K562 (cell line): ENCODE measurements at regions not wholly inside any gene's neighbourhood (a gene's known extent, or its start where the extent isn't known, plus 50 kb on each side); places are given as distances from the start of the nearest gene placed in this dataset.

Experiments
- GTF2A2 ChIP-seq: IDR thresholded peaks from 2 replicates; pipeline ENCODE4 v1.6.1; 2016; ENCODE audit warnings: mild to moderate bottlenecking, missing genetic modification characterization, missing compliant biosample characterization
- KLF13 ChIP-seq: fragments of 450-650 bp; IDR thresholded peaks from 2 replicates; pipeline ENCODE4 v1.6.1; 2016; ENCODE audit warnings: missing genetic modification characterization, low read depth, mild to moderate bottlenecking, missing compliant biosample characterization, moderate library complexity, borderline replicate concordance
- MYC ChIP-seq, 2 experiments: fragments of 250-450 bp in 1 of 2; sonication (Bioruptor Pico) in 1 of 2; IDR thresholded peaks; 2 replicates each; pipeline versions ENCODE4 v1.5.1 to v1.6.1; 2012 to 2021; ENCODE audit warnings: low read depth in 2 of 2, borderline replicate concordance in 1 of 2, improper control_type of control experiment in 1 of 2, low read length in 1 of 2, mild to moderate bottlenecking in 1 of 2, moderate library complexity in 1 of 2
- TF ChIP-seq, protein P1 (sequence below): fragments of 250-450 bp; sonication (Bioruptor Pico); IDR thresholded peaks from 2 replicates; pipeline ENCODE4 v1.4.0; 2020

DNA sequence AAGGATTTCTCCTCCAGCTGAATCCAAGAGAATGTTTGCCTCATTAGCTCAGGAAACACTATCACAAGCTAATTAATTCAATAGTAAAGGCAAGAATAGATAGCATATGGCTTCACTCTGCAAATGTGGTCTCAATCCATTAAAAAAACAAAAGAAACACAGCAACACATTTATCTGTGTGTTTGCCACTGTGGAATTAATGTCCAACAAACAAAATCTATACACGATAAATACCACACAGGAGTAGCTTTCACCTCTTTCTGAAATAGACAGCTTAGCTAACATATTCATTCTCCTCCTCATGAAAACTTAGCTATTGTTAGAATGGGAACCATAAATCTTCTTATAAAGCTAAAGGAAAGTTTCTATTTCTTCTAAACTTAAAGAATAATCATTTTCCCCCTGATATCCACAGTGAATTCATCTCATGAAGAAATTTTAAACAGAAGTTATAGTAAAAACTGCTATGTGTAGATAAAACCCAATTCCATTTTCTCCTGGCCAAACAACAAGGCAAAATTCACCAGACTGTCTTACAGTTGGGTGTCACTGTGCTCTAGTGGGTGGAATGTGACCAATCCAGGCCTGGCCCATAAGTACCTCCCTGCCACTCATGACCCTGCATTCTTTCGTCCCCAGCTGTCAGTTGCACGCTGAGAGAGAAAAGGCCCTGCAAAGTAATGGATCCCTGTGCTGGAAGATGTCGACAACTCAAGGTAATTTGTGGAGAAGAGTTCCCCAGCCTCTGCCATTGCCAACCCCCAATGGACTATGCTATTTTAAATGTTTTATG is 92.9 kb upstream of the NRSN1 start (continued):
- no peak for TF ChIP-seq MYC (IDR thresholded peaks at IDR 0.05; ENCODE audit: low read depth, low read length)
- TF ChIP-seq MYC (CRISPR knock-in tag; IDR thresholded peaks at IDR 0.05; ENCODE audit: borderline replicate concordance, low read depth) = no peak
- no peak for TF ChIP-seq GTF2A2
- no peak for TF ChIP-seq KLF13 (tag)
- TF ChIP-seq, protein P1, sequence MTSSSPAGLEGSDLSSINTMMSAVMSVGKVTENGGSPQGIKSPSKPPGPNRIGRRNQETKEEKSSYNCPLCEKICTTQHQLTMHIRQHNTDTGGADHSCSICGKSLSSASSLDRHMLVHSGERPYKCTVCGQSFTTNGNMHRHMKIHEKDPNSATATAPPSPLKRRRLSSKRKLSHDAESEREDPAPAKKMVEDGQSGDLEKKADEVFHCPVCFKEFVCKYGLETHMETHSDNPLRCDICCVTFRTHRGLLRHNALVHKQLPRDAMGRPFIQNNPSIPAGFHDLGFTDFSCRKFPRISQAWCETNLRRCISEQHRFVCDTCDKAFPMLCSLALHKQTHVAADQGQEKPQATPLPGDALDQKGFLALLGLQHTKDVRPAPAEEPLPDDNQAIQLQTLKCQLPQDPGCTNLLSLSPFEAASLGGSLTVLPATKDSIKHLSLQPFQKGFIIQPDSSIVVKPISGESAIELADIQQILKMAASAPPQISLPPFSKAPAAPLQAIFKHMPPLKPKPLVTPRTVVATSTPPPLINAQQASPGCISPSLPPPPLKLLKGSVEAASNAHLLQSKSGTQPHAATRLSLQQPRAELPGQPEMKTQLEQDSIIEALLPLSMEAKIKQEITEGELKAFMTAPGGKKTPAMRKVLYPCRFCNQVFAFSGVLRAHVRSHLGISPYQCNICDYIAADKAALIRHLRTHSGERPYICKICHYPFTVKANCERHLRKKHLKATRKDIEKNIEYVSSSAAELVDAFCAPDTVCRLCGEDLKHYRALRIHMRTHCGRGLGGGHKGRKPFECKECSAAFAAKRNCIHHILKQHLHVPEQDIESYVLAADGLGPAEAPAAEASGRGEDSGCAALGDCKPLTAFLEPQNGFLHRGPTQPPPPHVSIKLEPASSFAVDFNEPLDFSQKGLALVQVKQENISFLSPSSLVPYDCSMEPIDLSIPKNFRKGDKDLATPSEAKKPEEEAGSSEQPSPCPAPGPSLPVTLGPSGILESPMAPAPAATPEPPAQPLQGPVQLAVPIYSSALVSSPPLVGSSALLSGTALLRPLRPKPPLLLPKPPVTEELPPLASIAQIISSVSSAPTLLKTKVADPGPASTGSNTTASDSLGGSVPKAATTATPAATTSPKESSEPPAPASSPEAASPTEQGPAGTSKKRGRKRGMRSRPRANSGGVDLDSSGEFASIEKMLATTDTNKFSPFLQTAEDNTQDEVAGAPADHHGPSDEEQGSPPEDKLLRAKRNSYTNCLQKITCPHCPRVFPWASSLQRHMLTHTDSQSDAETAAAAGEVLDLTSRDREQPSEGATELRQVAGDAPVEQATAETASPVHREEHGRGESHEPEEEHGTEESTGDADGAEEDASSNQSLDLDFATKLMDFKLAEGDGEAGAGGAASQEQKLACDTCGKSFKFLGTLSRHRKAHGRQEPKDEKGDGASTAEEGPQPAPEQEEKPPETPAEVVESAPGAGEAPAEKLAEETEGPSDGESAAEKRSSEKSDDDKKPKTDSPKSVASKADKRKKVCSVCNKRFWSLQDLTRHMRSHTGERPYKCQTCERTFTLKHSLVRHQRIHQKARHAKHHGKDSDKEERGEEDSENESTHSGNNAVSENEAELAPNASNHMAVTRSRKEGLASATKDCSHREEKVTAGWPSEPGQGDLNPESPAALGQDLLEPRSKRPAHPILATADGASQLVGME (CRISPR knock-in tag) = no peak
